Ectodermal cell (in vitro differentiated cells): ENCODE measurements at regions not wholly inside any gene's neighbourhood (a gene's known extent, or its start where the extent isn't known, plus 50 kb on each side); places are given as distances from the start of the nearest gene placed in this dataset.

Source experiments
- H3K27ac ChIP-seq: 2 replicates; pipeline ENCODE4 v1.7.0; 2013; ENCODE audit warnings: mild to moderate bottlenecking, low read depth, low read length; ENCODE audit not compliant: insufficient read depth, poor library complexity, severe bottlenecking
- H3K27me3 ChIP-seq: 2 replicates; pipeline ENCODE4 v1.7.0; 2013; ENCODE audit warnings: mild to moderate bottlenecking, low read length; ENCODE audit not compliant: insufficient read depth, control insufficient read depth, poor library complexity, severe bottlenecking
- H3K36me3 ChIP-seq: one replicate; pipeline ENCODE4 v1.7.0; 2013; ENCODE audit warnings: low read length; ENCODE audit not compliant: control insufficient read depth, insufficient read depth
- H3K4me1 ChIP-seq: one replicate; pipeline ENCODE4 v1.7.0; 2013; ENCODE audit warnings: low read length; ENCODE audit not compliant: control insufficient read depth, insufficient read depth
- H3K4me3 ChIP-seq: 2 replicates; pipeline ENCODE4 v1.7.0; 2013; ENCODE audit warnings: low read depth, low read length, control low read depth; ENCODE audit not compliant: insufficient read depth
- H3K9me3 ChIP-seq: 2 replicates; pipeline ENCODE4 v1.7.0; 2013; ENCODE audit warnings: mild to moderate bottlenecking, low read length, moderate library complexity; ENCODE audit not compliant: control insufficient read depth
- WGBS, 2 experiments: methylation state at CpG; one replicate each; pipeline ENCODE4 v1.1.7; 2013; ENCODE audit warnings: missing lambda C conversion rate in 2 of 2; 5-methylcytosine and 5-hydroxymethylcytosine counted together

DNA sequence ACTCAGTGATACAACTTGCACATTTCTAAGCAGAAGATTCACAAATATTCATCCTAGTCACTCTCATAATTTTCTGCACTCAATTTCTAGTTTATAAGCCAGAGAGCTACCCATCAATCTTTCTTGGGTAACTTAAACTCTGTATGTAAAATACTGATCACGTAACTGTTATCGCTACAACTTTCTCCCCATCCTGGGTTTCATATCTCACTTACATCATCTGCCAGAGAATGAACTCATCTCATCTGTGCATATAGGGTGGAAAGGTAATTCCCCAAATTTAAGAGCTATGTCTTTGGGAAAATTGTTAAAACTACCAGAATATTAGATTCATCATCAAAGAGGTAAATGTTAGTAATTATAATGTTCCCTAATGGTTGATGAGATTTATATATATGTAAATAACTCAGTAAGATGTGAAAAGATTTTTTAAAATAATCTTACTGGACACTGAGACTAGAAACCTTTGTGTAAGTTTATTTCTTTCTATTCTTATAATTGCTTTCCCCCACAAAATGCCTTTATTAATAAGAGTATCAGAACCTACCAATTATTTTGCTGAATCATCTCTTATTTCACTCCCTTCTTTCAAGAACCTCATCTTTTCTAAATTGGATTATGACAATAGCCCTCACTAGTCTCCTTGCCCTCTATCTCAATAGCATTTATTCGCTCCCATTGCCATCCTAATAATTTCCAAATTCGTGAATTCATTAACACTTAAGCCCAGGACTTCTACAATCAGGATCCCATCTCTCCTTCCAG is 729.0 kb downstream of the EPHA4 start:
- Histone ChIP-seq H3K36me3 (no peaks in the 10 kb centered on the region), H3K4me3 (no peak overlapping the region), H3K9me3 (no peaks in the 10 kb centered on the region), H3K27ac (no peak overlapping the region), H3K4me1 (peaks cover 7% of the 10 kb centered on the region), H3K27me3 (no peaks in the 10 kb centered on the region)
- 93 to 94% methylated on average over 4 of the region's 4 CpGs for WGBS, 2 experiments

DNA sequence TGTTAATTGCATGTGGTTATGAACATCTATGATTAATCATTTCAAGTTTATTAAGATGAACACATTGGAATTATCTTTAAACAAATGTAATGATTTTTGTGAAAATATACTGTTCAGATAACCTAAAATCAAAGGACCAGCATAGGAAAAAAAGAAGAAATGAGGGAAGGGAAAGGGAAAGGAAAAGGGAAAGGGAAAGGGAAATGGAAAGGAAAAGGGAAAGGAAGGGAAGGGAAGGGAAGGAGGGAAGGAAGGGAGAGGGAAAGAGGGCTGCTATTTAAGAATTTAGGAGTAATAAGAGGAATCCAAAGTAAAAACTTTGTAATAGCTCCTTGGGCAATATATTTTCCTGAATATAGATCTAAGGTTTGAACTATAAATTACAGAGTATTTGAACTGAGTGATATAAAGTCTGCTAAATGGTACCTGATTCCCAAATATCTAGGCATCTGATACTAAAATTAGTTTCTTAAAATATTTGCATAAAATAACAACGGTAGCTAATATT is 726.3 kb downstream of the EPHA4 start:
- H3K27me3 ChIP-seq = no peaks in the 10 kb centered on the region
- H3K4me1 ChIP-seq = peaks cover 6% of the 10 kb centered on the region
- no peak overlapping the region for H3K27ac ChIP-seq
- H3K4me3 ChIP-seq = no peak overlapping the region
- H3K9me3 ChIP-seq = no peaks in the 10 kb centered on the region
- H3K36me3 ChIP-seq = no peaks in the 10 kb centered on the region
- no CpG with 5 or more reads among the region's 1 CpG for WGBS, 2 experiments

DNA sequence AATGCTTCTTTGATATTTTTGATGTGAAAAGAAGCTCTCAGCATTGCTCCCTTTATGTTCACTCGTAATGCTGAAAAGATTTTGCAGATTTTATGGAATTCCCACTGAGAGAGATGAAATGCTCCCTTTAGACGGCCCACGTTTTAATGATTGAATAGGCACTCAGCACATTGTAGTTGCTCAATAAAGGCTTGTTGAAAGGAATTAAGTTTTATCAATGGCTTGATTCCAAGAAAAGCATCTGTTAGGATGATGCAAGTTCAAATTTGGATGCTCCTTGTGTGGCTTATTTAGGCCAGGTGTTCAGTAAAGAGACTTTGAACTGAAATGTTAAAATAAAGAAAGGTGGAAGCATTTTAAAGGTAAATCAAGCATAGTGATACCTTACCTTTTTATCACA is 725.1 kb downstream of the EPHA4 start:
- Histone ChIP-seq H3K9me3 (no peaks in the 10 kb centered on the region), H3K27me3 (no peaks in the 10 kb centered on the region), H3K4me1 (no peaks in the 10 kb centered on the region), H3K27ac (no peak overlapping the region), H3K36me3 (no peaks in the 10 kb centered on the region), H3K4me3 (no peak overlapping the region)
- WGBS, 2 experiments = 89 to 95% methylated on average over 3 of the region's 3 CpGs

DNA sequence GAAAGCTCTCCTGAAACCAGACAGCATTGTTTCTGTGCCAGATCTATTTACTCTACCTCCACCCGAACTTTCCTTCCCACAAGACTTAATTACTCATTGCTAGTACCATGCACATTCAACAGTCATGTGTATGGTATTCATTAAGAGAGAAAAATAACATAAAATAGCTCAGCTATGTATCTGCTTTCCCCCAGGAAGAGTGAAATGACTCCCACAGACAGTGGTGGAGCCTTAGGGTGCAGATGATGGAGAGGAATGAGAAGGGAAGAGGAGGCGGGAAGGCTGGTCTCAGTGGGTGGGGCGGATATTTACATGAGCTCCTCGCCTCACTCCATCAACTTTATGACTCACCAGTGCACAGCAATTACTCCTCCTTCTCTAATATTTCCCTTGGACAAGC is 724.5 kb downstream of the EPHA4 start:
- H3K9me3 ChIP-seq = no peaks in the 10 kb centered on the region
- H3K27me3 ChIP-seq = no peaks in the 10 kb centered on the region
- WGBS, 2 experiments = 63 to 75% methylated on average over 1 to 4 of the region's 4 CpGs
- no peaks in the 10 kb centered on the region for H3K36me3 ChIP-seq
- no peak overlapping the region for H3K4me3 ChIP-seq
- H3K4me1 ChIP-seq = no peaks in the 10 kb centered on the region
- H3K27ac ChIP-seq = no peak overlapping the region

DNA sequence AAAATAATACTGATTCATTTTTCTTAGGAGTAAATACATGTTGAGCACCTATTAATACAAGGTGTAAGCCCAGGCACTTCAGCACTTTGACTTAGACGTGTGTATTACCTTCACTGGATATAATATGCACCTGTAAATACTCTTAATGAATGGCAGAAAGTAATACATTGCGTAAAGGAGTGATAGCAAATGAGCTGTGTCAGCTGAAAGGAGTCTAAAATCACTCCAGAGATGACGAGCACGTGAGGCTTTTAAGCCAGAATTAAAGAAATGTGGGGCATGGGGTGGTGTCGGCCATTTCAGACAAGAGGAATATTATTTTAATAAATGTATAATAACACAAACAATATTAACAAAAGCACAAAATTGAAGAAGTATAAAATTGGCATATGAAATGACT is 722.7 kb downstream of the EPHA4 start:
- Histone ChIP-seq H3K4me3 (no peak overlapping the region), H3K9me3 (no peaks in the 10 kb centered on the region), H3K27ac (no peak overlapping the region), H3K36me3 (no peaks in the 10 kb centered on the region), H3K4me1 (no peaks in the 10 kb centered on the region), H3K27me3 (no peaks in the 10 kb centered on the region)
- WGBS, 2 experiments = 90 to 92% methylated on average over 4 of the region's 5 CpGs

DNA sequence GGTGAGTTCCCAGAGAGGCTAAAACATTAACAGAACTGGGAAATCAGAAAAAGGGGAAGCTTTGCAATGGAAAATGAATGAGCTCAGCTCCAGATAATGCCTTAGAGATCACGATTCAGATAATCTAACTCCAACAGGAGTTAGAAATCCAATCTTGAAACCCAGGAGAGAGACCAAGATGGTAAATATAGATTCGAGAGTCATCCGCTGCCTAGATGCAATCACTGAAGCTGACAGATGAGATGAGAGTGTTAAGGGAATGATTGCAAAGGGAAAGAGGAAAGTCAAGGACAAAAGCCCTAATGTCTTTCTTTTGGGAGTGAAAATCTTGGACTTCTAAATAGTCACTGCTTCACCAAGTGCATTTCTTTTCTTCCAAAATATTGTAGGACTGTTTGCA is 722.0 kb downstream of the EPHA4 start:
- H3K4me1 ChIP-seq = no peaks in the 10 kb centered on the region
- no peaks in the 10 kb centered on the region for H3K27me3 ChIP-seq
- 95 to 96% methylated on average over 3 of the region's 3 CpGs for WGBS, 2 experiments
- no peaks in the 10 kb centered on the region for H3K9me3 ChIP-seq
- no peaks in the 10 kb centered on the region for H3K36me3 ChIP-seq
- no peak overlapping the region for H3K4me3 ChIP-seq
- H3K27ac ChIP-seq = no peak overlapping the region

DNA sequence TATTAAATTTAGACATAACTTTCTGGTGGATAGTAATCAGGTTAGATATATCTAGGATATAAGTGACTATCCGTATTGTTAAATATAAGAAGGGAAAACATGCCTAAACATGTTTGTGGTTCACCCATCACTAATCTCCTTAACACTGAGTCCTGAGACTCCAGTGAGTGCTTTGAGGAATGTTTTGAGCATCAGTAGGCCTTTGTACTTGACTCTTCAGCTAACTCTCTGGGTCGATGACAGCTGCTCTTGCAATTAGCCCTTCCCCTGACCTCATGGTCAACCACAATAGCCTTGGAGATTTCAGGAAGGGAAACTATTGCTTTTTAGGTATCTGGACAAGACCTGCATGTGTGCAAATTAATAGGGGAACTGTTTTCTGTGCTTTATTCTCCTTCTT is 716.8 kb downstream of the EPHA4 start:
- no peaks in the 10 kb centered on the region for H3K4me1 ChIP-seq
- no peak overlapping the region for H3K4me3 ChIP-seq
- WGBS, 2 experiments = 72 to 94% methylated on average over 1 to 2 of the region's 2 CpGs
- H3K9me3 ChIP-seq = no peaks in the 10 kb centered on the region
- no peak overlapping the region for H3K27ac ChIP-seq
- H3K27me3 ChIP-seq = no peaks in the 10 kb centered on the region
- no peaks in the 10 kb centered on the region for H3K36me3 ChIP-seq

DNA sequence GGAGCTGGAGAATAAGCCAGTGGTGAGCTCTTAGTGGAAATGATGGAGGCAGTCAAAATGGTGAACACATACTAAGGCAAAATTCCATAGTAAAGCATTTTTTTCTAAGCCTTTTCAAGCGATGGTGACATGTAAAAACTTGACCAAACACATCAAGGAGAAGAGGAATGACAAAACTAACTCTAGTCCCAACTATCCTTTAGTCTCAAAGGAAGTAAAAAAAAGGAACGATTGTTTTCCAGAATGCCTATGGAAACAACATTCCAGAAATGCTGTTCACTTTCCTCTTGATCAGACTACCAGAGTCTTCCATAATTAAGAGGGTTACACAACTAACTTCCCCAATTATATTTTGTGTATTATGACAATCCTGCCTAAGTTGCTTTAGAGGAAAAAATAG is 715.6 kb downstream of the EPHA4 start:
- WGBS, 2 experiments = 86 to 97% methylated on average over 2 of the region's 2 CpGs
- Histone ChIP-seq H3K9me3 (no peaks in the 10 kb centered on the region), H3K4me3 (no peak overlapping the region), H3K4me1 (no peaks in the 10 kb centered on the region), H3K36me3 (no peaks in the 10 kb centered on the region), H3K27me3 (no peaks in the 10 kb centered on the region), H3K27ac (no peak overlapping the region)

DNA sequence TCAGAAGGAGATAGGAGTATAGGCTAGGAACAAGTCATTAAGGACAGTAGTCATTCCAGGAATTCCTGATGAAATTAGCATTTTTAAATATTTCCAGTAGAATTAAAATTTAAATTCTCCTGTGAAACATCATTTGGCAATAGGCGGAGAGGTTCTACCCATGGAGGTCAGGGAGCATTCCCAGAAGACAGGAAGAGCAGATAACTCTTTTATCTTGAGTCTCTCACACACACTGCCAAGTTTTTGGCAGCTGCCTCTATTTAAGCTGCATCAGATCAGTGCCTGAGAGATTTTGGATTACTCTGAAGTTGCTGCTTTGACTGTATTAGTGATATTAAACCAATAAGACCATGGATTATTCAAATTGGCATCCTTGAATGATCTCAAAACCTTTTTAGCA is 714.7 kb downstream of the EPHA4 start:
- Histone ChIP-seq H3K36me3 (no peaks in the 10 kb centered on the region), H3K27me3 (no peaks in the 10 kb centered on the region), H3K4me3 (no peak overlapping the region), H3K27ac (no peak overlapping the region), H3K4me1 (no peaks in the 10 kb centered on the region), H3K9me3 (no peaks in the 10 kb centered on the region)
- WGBS, 2 experiments = 94 to 100% methylated on average over 1 of the region's 1 CpG

DNA sequence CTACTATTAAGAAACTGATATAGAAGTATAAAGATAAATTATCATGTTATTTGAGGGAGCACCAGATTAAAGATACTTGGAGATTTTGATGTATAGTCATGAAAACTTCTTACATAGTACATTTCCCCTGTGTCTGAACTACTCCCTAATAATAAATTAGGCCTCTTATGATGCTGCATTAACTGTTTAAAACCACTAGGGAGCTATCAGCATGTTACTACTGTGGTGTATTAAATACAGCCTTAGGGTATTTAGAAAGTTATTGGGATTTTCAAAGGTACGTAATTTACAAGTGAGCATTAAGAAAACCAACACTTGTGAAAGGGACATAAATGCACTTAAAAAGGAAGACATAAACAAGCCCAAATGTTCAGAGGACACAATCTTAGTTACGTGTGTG is 714.0 kb downstream of the EPHA4 start:
- 93 to 96% methylated on average over 2 of the region's 2 CpGs for WGBS, 2 experiments

More for the DNA sequence above, 714.0 kb downstream of the EPHA4 start:
- Histone ChIP-seq H3K9me3 (no peaks in the 10 kb centered on the region), H3K27ac (no peak overlapping the region), H3K27me3 (no peaks in the 10 kb centered on the region), H3K4me3 (no peak overlapping the region), H3K4me1 (no peaks in the 10 kb centered on the region), H3K36me3 (no peaks in the 10 kb centered on the region)
